Stimulated activated CD4-positive, alpha-beta T cell treated with anti-CD3 and anti-CD28 coated beads, Interleukin-1b, Interleukin-23, amount 100 ng/mL, for 1 hour (primary cell): ENCODE measurements at regions not wholly inside any gene's neighbourhood (a gene's known extent, or its start where the extent isn't known, plus 50 kb on each side); places are given as distances from the start of the nearest gene placed in this dataset.
"Not testable (repeated sequence)": the region's sequence is repeated elsewhere in the genome, so short reads cannot be mapped to it uniquely, and the experiment has no call there.

Source experiments
- DNase-seq, 2 donors: peaks; one replicate each; pipeline ENCODE4 v3.0.0-alpha.2; 2020; ENCODE audit warnings: low read depth in 2 of 2

- no peak for DNase-seq
These were observed 1672.0 kb downstream of the SLITRK5 start for GRCh38 chr13:89343165-89343564.

- no peak for DNase-seq
These were observed 1681.2 kb downstream of the SLITRK5 start for GRCh38 chr13:89352384-89352783.

- no peak for DNase-seq
These were observed 1690.7 kb downstream of the SLITRK5 start for GRCh38 chr13:89361909-89362308.

GRCh38 chr13:89363144-89363543, 1692.0 kb downstream of the SLITRK5 start:
- DNase-seq, result no peak

- DNase-seq, result no peak
These were observed 1701.0 kb downstream of the SLITRK5 start for GRCh38 chr13:89372193-89372592.

GRCh38 chr13:89375839-89376238, 1704.7 kb downstream of the SLITRK5 start:
- DNase-seq, result no peak

- DNase-seq, result no peak
These were observed 1708.9 kb downstream of the SLITRK5 start for GRCh38 chr13:89380101-89380500.

- DNase-seq, result no peak
These were observed 1711.8 kb downstream of the SLITRK5 start for GRCh38 chr13:89382981-89383380.

- DNase-seq, result no peak
These were observed 1712.7 kb downstream of the SLITRK5 start for GRCh38 chr13:89383891-89384290.

- no peak for DNase-seq
These were observed 1722.7 kb downstream of the SLITRK5 start for GRCh38 chr13:89393758-89394304.

- DNase-seq, result no peak
These were observed 1730.1 kb downstream of the SLITRK5 start for GRCh38 chr13:89401264-89401675.

GRCh38 chr13:89402211-89402610, 1731.0 kb downstream of the SLITRK5 start:
- DNase-seq, result no peak

- DNase-seq, result not testable (repeated sequence)
These were observed 1734.9 kb downstream of the SLITRK5 start for GRCh38 chr13:89406096-89406495.

- no peak for DNase-seq
These were observed 1736.2 kb downstream of the SLITRK5 start for GRCh38 chr13:89407357-89407756.

- DNase-seq, result no peak
These were observed 1761.8 kb downstream of the SLITRK5 start for GRCh38 chr13:89432997-89433396.

- not testable (repeated sequence) for DNase-seq
These were observed 1763.5 kb downstream of the SLITRK5 start for GRCh38 chr13:89434624-89435023.

- DNase-seq, result no peak
These were observed 1783.5 kb downstream of the SLITRK5 start for GRCh38 chr13:89454681-89455080.

GRCh38 chr13:89455225-89455624, 1784.1 kb downstream of the SLITRK5 start:
- DNase-seq, result no peak

GRCh38 chr13:89455741-89456140, 1784.6 kb downstream of the SLITRK5 start:
- DNase-seq, result no peak

GRCh38 chr13:89457977-89458376, 1786.8 kb downstream of the SLITRK5 start:
- no peak for DNase-seq

- no peak for DNase-seq
These were observed 1787.3 kb downstream of the SLITRK5 start for GRCh38 chr13:89458456-89458855.

- not testable (repeated sequence) for DNase-seq
These were observed 1789.7 kb downstream of the SLITRK5 start for GRCh38 chr13:89460895-89461294.

- DNase-seq, result no peak
These were observed 1794.2 kb downstream of the SLITRK5 start for GRCh38 chr13:89465366-89465765.

- no peak for DNase-seq
These were observed 1796.9 kb downstream of the SLITRK5 start for GRCh38 chr13:89468081-89468480.
